Natural killer cell treated with Interleukin-12 subunit alpha and Interleukin-12 subunit beta and Interleukin-15 and Interleukin-18, amount 100 ng/mL, for 72 hours (primary cell): ENCODE measurements at regions not wholly inside any gene's neighbourhood (a gene's known extent, or its start where the extent isn't known, plus 50 kb on each side); places are given as distances from the start of the nearest gene placed in this dataset.

Source experiments
- ATAC-seq, 2 donors: fragments of 150-1000 bp; cut with Tn5 transposase in 1 of 2; sonication (Bioruptor Pico), chemical (Tn5 transposase) in 1 of 2; 2 replicates each; pipeline ENCODE4 v1.10.0; 2021
- DNase-seq: peaks from one replicate; pipeline ENCODE4 v3.0.0; 2022; ENCODE audit warnings: low spot score
- H3K27ac Mint-ChIP-seq, 2 donors: 1 replicate in 1 of 2; 2 replicates in 1 of 2; pipeline ENCODE4 v1.8.0; 2022; ENCODE audit warnings: mixed read lengths in 2 of 2, mild to moderate bottlenecking in 1 of 2, moderate library complexity in 1 of 2
- H3K27me3 Mint-ChIP-seq, 2 donors: 1 replicate in 1 of 2; 2 replicates in 1 of 2; pipeline ENCODE4 v1.8.0; 2022; ENCODE audit warnings: mixed read lengths in 2 of 2
- H3K36me3 Mint-ChIP-seq: one replicate; pipeline ENCODE4 v1.8.0; 2022; ENCODE audit warnings: mixed read lengths
- H3K4me1 Mint-ChIP-seq, 2 donors: 1 replicate in 1 of 2; 2 replicates in 1 of 2; pipeline ENCODE4 v1.8.0; 2022; ENCODE audit warnings: low read depth in 2 of 2, mixed read lengths in 2 of 2, mild to moderate bottlenecking in 1 of 2
- H3K4me3 Mint-ChIP-seq: one replicate; pipeline ENCODE4 v1.8.0; 2022; ENCODE audit warnings: mixed read lengths
- H3K9me3 Mint-ChIP-seq: 2 replicates; pipeline ENCODE4 v1.8.0; 2022; ENCODE audit warnings: mixed read lengths

DNA sequence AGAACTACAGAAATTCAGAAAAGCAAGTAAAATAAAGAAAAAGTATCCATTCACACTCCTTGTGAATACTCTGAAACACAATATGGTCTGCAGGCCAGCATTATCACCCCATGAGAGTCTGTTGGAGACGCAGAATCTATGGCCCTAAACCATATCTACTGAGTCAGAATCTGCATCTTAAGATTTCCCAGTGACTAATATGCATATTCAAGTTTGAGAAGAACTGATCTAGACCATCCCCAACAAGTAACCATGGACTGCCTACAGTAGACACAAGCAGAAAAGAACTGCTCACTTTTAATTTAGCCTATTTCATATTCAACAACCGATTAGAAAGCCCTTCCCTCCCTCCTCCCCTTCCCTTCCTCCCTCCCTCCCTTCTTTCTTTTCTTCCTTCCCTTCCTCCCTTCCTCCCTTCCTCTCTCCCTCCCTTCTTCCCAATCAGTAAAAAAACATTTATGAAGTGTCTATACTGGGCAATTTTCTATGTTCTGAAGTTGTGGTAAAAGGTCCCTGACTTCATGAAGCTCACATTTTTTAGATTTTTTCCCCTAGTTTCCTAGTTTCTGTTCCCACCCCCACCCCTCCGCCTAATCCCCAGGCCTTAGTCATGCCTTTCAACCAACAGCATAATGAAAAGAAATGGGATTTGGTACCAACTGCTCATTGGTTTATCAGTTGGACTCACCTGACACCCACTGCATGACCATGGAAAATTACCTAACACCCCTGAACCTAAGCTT lies 125.2 kb downstream of the CNTN3 start:
- no peak for ATAC-seq
- H3K27ac Mint-ChIP-seq, result no peak overlapping the region
- H3K36me3 Mint-ChIP-seq, result no peaks in the 10 kb centered on the region
- H3K9me3 Mint-ChIP-seq, result peaks cover 9% of the 10 kb centered on the region
- DNase-seq, result no peak
- no peak overlapping the region for H3K4me3 Mint-ChIP-seq
- no peaks in the 10 kb centered on the region for H3K27me3 Mint-ChIP-seq
- no peaks in the 10 kb centered on the region for H3K4me1 Mint-ChIP-seq

DNA sequence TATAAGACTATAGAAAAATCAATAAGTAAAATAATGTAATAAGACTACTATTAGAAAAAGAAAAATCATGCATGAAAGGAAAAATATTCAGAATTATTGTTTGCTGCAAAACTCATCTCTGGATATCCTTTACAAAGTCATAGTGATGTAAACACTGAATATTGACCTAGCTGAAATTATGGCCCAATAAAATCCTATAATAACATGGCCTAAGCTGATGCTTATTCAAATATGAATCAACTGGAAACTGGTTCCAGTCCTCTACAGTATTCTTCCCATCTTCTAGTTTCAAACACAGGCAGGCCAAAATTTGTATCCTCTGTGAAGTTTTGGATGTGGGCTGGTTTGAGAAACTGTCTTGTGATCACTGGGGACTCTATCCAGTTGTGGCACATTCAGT lies 134.5 kb downstream of the CNTN3 start:
- no peak for ATAC-seq
- no peaks in the 10 kb centered on the region for H3K27me3 Mint-ChIP-seq

DNA sequence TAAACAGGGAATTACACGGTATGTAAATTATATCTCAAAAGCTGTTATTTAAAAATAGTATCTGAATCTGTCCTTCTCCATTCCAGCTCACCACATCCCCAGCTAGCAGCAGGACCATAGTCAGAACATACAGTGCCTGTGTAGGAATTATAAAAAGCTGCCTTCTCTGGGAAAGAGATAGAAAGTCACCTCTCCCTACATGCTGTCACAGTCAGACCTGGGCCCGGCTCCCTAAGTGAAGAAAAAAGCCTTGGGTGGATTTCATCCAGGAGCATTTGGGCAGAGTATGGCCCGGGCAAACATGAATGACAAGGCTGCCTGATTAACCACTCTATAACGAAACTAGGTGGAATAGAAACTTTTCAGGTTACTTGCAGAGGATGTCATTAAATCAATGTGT lies 144.1 kb downstream of the CNTN3 start:
- ATAC-seq (no peak), DNase-seq (no peak)
- peaks cover 6% of the 10 kb centered on the region for H3K36me3 Mint-ChIP-seq
- no peaks in the 10 kb centered on the region for H3K4me1 Mint-ChIP-seq
- H3K9me3 Mint-ChIP-seq, result peaks cover 20% of the 10 kb centered on the region
- no peaks in the 10 kb centered on the region for H3K27me3 Mint-ChIP-seq
- no peak overlapping the region for H3K4me3 Mint-ChIP-seq
- H3K27ac Mint-ChIP-seq, result no peak overlapping the region

More for the DNA sequence above, 134.5 kb downstream of the CNTN3 start:
- Mint-ChIP-seq H3K27ac (no peak overlapping the region), H3K4me1 (no peaks in the 10 kb centered on the region), H3K36me3 (no peaks in the 10 kb centered on the region), H3K9me3 (peaks cover 15% of the 10 kb centered on the region), H3K4me3 (no peak overlapping the region)
- no peak for DNase-seq

DNA sequence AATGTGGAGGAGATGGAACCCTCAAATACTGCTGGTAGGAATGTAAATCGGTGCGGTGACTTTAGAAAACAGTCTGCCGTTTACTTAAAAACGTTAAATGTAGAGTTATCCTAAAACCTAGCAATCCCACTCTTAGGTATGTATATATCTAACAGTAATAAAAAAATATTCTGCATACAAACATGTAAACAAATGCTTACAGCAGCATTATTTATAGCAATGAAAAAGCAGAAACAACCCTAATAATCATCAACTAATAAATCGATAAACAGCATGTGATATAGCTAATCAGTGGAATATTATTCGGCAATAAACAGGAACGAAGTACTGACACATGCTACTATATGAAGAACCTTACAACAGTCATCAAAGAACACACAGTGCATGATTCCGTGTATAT lies 144.7 kb downstream of the CNTN3 start:
- no peak overlapping the region for H3K27ac Mint-ChIP-seq
- peaks cover 6% of the 10 kb centered on the region for H3K36me3 Mint-ChIP-seq
- H3K4me3 Mint-ChIP-seq, result no peak overlapping the region
- peaks cover 20% of the 10 kb centered on the region for H3K9me3 Mint-ChIP-seq
- no peaks in the 10 kb centered on the region for H3K4me1 Mint-ChIP-seq
- ATAC-seq, result no peak
- no peaks in the 10 kb centered on the region for H3K27me3 Mint-ChIP-seq
- no peak for DNase-seq

DNA sequence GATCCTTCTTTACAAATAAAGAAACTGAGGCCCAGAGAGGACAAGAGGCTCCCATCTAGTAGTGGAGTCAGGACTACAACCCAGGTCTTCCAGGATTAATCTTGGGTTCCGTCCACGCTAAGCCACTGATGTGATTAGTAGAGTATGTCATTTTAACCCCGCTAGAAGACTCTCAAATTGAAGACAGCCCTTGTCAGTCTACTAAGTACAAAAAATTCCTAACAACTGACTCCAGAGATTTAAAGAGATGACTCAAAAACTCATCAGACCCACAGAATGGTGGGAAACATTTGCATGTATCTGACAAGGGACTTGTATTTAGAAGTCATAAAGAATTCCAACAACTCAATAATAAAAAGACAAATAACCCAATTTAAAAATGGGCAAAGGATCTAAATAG lies 145.3 kb downstream of the CNTN3 start:
- Mint-ChIP-seq H3K27me3 (no peaks in the 10 kb centered on the region), H3K36me3 (peaks cover 6% of the 10 kb centered on the region), H3K9me3 (peaks cover 20% of the 10 kb centered on the region), H3K27ac (no peak overlapping the region), H3K4me1 (no peaks in the 10 kb centered on the region), H3K4me3 (no peak overlapping the region)
- DNase-seq (no peak), ATAC-seq (no peak)

DNA sequence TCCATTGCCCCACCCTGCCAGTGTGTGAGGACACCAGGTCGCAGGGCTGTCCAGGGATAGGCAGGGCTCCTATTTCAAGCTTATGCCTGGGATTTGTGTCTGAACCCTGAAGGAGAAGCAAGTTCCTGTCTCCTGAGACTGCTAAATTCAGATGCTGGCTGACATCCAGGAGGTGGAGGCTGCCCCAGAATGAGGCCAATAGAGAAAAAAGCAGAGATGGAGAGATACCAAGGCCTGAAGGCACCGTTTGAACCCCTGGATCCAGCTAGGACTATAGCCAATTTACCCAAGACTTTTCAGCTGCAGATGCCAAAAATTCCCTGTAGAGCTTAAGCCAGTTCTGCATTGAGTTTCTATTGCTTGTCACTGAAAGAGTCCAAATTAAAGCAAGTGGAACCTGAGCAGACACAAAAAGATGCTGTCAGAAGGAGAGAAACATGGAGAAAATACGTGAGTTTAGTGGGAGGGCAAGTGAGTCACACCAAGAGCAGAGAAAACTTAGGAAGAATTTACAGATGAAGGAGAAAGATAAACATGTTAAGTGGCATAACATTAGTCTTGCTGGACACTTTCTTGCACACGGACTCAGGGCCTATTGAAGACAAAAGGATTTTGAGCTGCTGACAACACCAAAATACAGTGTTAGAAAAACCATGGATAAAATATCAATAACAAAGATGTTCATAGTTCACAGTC lies 148.6 kb downstream of the CNTN3 start:
- Mint-ChIP-seq H3K36me3 (no peaks in the 10 kb centered on the region), H3K27ac (no peak overlapping the region), H3K27me3 (no peaks in the 10 kb centered on the region), H3K4me3 (no peak overlapping the region), H3K9me3 (peaks cover 13% of the 10 kb centered on the region), H3K4me1 (no peaks in the 10 kb centered on the region)
- DNase-seq, result no peak
- no peak for ATAC-seq

DNA sequence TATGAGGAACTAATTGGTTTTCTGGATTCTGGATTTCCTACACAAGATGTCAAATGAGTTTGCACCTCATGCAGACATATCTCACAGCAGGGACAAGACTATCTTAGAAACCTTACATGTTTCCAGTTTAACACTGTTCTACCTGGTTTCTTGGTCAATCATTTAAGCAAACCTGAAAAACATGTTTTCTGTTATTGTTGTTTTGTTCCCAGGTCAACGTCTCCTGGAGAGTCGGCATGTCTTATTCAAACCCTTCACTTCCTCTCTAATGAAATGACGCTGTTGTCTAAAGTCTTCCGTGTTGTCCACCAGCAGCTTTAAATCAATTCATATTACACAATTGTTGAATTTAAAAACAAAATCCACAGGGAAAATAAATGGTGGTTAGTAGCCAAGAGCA lies 150.9 kb downstream of the CNTN3 start:
- Mint-ChIP-seq H3K36me3 (no peaks in the 10 kb centered on the region), H3K4me1 (no peaks in the 10 kb centered on the region), H3K9me3 (peaks cover 21% of the 10 kb centered on the region), H3K27me3 (no peaks in the 10 kb centered on the region), H3K4me3 (no peak overlapping the region), H3K27ac (no peak overlapping the region)
- DNase-seq (no peak), ATAC-seq (no peak)

DNA sequence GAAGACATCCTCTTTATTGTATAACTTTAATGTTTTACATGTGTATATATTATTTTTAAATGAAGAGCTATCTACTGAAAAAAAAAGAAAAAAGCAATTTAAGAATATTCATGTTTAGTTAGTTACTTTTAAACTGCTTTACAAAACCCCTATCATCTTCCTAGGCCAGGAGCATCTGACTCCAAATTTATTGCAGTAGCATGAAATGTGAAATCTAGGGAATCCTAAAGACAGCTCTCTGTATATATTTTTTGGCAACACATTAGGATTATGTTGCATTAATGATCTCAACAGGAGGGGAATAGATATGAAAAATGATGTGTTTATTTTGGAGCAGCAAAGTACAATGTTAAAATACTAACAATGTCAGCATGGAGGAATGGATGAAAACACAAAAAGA lies 158.3 kb downstream of the CNTN3 start:
- no peaks in the 10 kb centered on the region for H3K4me1 Mint-ChIP-seq
- no peak overlapping the region for H3K27ac Mint-ChIP-seq
- no peaks in the 10 kb centered on the region for H3K36me3 Mint-ChIP-seq
- H3K4me3 Mint-ChIP-seq, result no peak overlapping the region
- ATAC-seq, result no peak
- no peak for DNase-seq
- H3K27me3 Mint-ChIP-seq, result no peaks in the 10 kb centered on the region
- H3K9me3 Mint-ChIP-seq, result peaks cover 8% of the 10 kb centered on the region

DNA sequence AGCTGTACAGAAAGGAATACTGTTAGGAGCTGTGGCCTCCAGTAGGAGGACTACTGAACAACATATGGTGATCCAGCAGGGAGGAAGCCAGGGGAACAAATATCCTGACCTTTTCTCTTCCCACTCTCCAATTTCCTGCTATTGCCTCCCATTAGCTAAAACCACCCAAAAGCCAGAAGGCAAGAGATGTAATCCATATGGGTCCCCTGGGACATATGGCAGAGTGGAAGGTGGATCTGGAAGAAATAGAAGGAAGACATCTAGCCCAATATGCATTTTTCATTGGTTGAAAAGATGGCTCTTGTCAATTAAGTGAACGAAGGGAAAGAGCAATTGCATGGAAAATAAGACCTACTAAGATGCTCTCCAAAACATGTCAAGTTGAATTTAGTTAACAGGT lies 167.2 kb downstream of the CNTN3 start:
- Mint-ChIP-seq H3K27me3 (no peaks in the 10 kb centered on the region), H3K9me3 (peaks cover 8% of the 10 kb centered on the region), H3K36me3 (no peaks in the 10 kb centered on the region), H3K4me1 (no peaks in the 10 kb centered on the region), H3K27ac (no peak overlapping the region), H3K4me3 (no peak overlapping the region)
- DNase-seq (no peak), ATAC-seq (no peak)

DNA sequence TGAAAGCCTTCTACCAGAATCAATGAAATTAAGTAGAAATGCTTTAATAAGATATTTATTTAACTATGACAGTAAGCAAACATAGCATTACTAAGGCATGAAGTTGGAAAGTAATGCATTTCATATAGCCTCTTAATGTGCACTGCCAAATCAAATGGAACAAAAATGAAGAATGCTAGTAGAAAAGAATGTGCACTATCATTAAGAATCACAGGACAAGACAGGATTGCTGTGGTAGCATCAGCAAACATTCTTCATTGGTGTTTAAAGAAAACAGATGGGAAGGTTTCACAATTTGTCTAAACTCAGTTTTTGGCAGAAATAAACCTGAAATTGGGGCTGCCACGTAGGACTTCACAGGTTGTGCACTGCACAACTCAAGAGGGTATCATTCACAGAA lies 168.9 kb downstream of the CNTN3 start:
- Mint-ChIP-seq H3K27ac (no peak overlapping the region), H3K36me3 (no peaks in the 10 kb centered on the region), H3K4me3 (no peak overlapping the region), H3K9me3 (peaks cover 8% of the 10 kb centered on the region), H3K27me3 (no peaks in the 10 kb centered on the region), H3K4me1 (no peaks in the 10 kb centered on the region)
- DNase-seq (no peak), ATAC-seq (no peak)

DNA sequence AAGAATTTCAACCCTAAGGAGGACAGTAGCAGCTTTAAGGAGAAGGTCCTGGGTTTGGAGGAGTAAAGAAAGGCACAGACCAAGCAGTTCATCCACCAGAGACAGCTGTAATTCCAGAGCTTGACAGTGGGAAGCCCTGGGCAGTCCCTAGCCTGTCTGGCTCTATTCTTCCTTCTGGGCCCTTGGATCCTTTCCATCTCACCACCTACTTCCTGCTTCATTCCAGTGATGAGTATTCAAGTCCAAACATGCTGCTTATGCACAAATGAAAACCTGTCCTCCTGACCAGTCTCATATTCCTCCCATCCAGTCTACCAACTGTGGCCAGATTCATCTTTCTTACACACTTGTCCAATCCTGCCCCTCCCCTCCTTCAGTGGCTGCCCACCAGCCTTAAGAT lies 171.4 kb downstream of the CNTN3 start:
- ATAC-seq (no peak), DNase-seq (no peak)
- no peak overlapping the region for H3K27ac Mint-ChIP-seq
- peaks cover 8% of the 10 kb centered on the region for H3K9me3 Mint-ChIP-seq
- no peaks in the 10 kb centered on the region for H3K36me3 Mint-ChIP-seq
- H3K4me3 Mint-ChIP-seq, result no peak overlapping the region
- no peaks in the 10 kb centered on the region for H3K4me1 Mint-ChIP-seq
- H3K27me3 Mint-ChIP-seq, result no peaks in the 10 kb centered on the region

DNA sequence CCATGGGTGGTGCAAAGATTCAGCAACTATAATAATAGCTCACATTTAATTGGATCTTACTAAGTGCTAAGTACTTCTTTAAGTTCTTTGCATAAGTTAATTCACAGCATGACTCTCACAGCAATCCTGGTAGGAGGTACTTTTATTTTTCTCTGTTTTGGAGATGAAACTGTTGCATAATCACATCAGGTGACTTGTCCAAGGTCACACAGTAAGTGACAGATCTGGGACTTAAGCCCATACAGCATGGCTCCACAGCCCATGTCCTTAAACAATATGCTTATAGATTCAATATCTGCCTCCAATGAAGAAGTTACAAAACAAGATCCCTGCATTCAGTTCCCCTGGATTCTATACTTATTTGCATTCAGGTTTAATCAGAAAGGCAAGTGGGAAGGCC lies 171.8 kb downstream of the CNTN3 start:
- no peaks in the 10 kb centered on the region for H3K27me3 Mint-ChIP-seq
- DNase-seq (no peak), ATAC-seq (no peak)
- H3K27ac Mint-ChIP-seq, result no peak overlapping the region
- peaks cover 8% of the 10 kb centered on the region for H3K9me3 Mint-ChIP-seq
- no peaks in the 10 kb centered on the region for H3K4me1 Mint-ChIP-seq
- no peak overlapping the region for H3K4me3 Mint-ChIP-seq
- H3K36me3 Mint-ChIP-seq, result no peaks in the 10 kb centered on the region

DNA sequence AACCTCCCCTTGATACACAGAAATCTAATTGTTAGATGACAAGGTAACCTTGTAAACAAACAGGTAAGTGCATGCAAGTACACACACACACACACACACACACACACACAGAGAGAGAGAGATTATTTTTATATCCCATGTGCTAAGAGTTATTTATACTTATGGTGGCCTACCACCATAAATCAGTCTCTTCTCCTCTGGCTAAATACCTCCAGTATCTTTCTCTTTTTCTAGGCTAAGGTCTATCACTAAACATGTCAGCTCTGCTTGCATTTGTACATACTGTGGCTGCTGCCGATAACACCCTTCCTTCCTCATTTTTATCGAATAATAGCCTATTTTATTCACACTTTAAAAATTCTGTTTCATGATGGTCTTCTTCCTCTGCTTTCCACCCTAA lies 172.4 kb downstream of the CNTN3 start:
- no peaks in the 10 kb centered on the region for H3K4me1 Mint-ChIP-seq
- H3K9me3 Mint-ChIP-seq, result peaks cover 8% of the 10 kb centered on the region
- H3K27me3 Mint-ChIP-seq, result no peaks in the 10 kb centered on the region
- H3K36me3 Mint-ChIP-seq, result no peaks in the 10 kb centered on the region
- DNase-seq, result no peak
- no peak for ATAC-seq
- H3K27ac Mint-ChIP-seq, result no peak overlapping the region
- no peak overlapping the region for H3K4me3 Mint-ChIP-seq

DNA sequence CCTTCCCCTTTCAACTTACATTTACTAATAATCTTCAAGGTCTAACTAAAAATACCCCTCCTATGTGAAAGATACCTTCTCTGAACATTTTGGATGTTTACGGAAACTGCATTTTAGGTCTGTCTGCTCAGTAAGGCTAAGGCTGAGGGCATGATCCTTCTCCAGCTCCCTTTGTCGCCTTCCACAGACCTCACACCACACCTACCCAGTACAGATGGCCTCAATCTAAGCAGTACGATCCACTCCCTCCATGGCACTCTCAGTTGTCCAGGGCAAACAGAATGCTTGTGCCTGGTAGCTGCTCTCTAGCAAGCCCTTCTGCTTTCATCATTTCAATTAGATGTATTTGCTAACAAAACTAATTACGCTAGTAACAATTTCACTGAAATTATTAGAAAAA lies 178.3 kb downstream of the CNTN3 start:
- no peak for DNase-seq

DNA sequence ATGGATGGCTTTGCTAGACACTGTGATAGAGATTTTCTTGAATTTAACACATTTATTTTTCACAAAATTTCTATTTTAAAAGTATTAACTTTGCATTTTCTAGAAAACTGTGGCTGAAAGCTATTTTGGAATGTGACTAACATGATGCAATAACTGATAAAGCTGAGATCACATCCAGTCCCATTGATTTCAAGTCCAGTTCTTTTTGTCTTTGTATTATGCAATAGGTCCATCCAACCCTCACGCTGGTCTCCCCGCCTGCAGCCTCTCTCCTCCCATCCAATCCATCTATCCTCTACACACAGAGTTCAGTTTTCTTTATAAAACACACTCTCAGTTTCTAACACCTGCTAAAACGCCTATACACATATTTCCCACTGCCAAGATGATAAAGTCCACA lies 178.8 kb downstream of the CNTN3 start:
- Mint-ChIP-seq H3K27ac (no peak overlapping the region), H3K27me3 (no peaks in the 10 kb centered on the region), H3K4me3 (no peak overlapping the region), H3K36me3 (no peaks in the 10 kb centered on the region), H3K4me1 (no peaks in the 10 kb centered on the region), H3K9me3 (peaks cover 19% of the 10 kb centered on the region)
- no peak for DNase-seq
- no peak for ATAC-seq

More for the DNA sequence above, 178.3 kb downstream of the CNTN3 start:
- no peak overlapping the region for H3K27ac Mint-ChIP-seq
- H3K4me1 Mint-ChIP-seq, result no peaks in the 10 kb centered on the region
- no peak overlapping the region for H3K4me3 Mint-ChIP-seq
- no peak for ATAC-seq
- no peaks in the 10 kb centered on the region for H3K27me3 Mint-ChIP-seq
- H3K9me3 Mint-ChIP-seq, result peaks cover 19% of the 10 kb centered on the region
- no peaks in the 10 kb centered on the region for H3K36me3 Mint-ChIP-seq
